ENCODE measurements at regions not wholly inside any gene's neighbourhood (a gene's known extent, or its start where the extent isn't known, plus 50 kb on each side); places are given as distances from the start of the nearest gene placed in this dataset.
"Not testable (repeated sequence)": the region's sequence is repeated elsewhere in the genome, so short reads cannot be mapped to it uniquely, and the experiment has no call there.

- H3K9me3 Mint-ChIP-seq (ENCODE audit: unreplicated experiment) = no peaks in the 10 kb centered on the region
- no peaks in the 10 kb centered on the region for H3K36me3 Mint-ChIP-seq (ENCODE audit: low read depth, unreplicated experiment)
- H3K27me3 Mint-ChIP-seq (ENCODE audit: unreplicated experiment) = peaks cover 2% of the 10 kb centered on the region
- H3K4me1 Mint-ChIP-seq (ENCODE audit: unreplicated experiment) = peaks cover 11% of the 10 kb centered on the region
- H3K4me3 Mint-ChIP-seq (ENCODE audit: unreplicated experiment) = no peak overlapping the region
- no peak for TF ChIP-seq CTCF (IDR thresholded peaks at IDR 0.05; ENCODE audit: unreplicated experiment)
- no peak overlapping the region for H3K27ac Mint-ChIP-seq (ENCODE audit: unreplicated experiment)
- no peak for DNase-seq (ENCODE audit: low spot score)
Observed at GRCh38 chr10:29375888-29376287, 87.0 kb downstream of the LYZL1 start.

- DNase-seq (ENCODE audit: low spot score) = no peak
- no peaks in the 10 kb centered on the region for H3K36me3 Mint-ChIP-seq (ENCODE audit: low read depth, unreplicated experiment)
- H3K27ac Mint-ChIP-seq (ENCODE audit: unreplicated experiment) = no peak overlapping the region
- H3K4me3 Mint-ChIP-seq (ENCODE audit: unreplicated experiment) = no peak overlapping the region
- no peaks in the 10 kb centered on the region for H3K9me3 Mint-ChIP-seq (ENCODE audit: unreplicated experiment)
- H3K4me1 Mint-ChIP-seq (ENCODE audit: unreplicated experiment) = no peaks in the 10 kb centered on the region
- TF ChIP-seq CTCF (IDR thresholded peaks at IDR 0.05; ENCODE audit: unreplicated experiment) = no peak
- H3K27me3 Mint-ChIP-seq (ENCODE audit: unreplicated experiment) = peaks cover 5% of the 10 kb centered on the region
Observed at GRCh38 chr10:29377333-29377961, 88.6 kb downstream of the LYZL1 start.

GRCh38 chr10:29378106-29378505 is 89.2 kb downstream of the LYZL1 start:
- peaks cover 3% of the 10 kb centered on the region for H3K4me1 Mint-ChIP-seq (ENCODE audit: unreplicated experiment)

GRCh38 chr10:29379208-29379607 is 90.3 kb downstream of the LYZL1 start:
- DNase-seq (ENCODE audit: low spot score) = no peak
- Mint-ChIP-seq H3K4me3 (ENCODE audit: unreplicated experiment) (no peak overlapping the region), H3K4me1 (ENCODE audit: unreplicated experiment) (peaks cover 11% of the 10 kb centered on the region), H3K36me3 (ENCODE audit: low read depth, unreplicated experiment) (no peaks in the 10 kb centered on the region), H3K27me3 (ENCODE audit: unreplicated experiment) (peaks cover 5% of the 10 kb centered on the region), H3K27ac (ENCODE audit: unreplicated experiment) (no peak overlapping the region), H3K9me3 (ENCODE audit: unreplicated experiment) (no peaks in the 10 kb centered on the region)
- no peak for TF ChIP-seq CTCF (IDR thresholded peaks at IDR 0.05; ENCODE audit: unreplicated experiment)

More at GRCh38 chr10:29378106-29378505, 89.2 kb downstream of the LYZL1 start:
- no peaks in the 10 kb centered on the region for H3K9me3 Mint-ChIP-seq (ENCODE audit: unreplicated experiment)
- H3K27ac Mint-ChIP-seq (ENCODE audit: unreplicated experiment) = no peak overlapping the region
- H3K36me3 Mint-ChIP-seq (ENCODE audit: low read depth, unreplicated experiment) = no peaks in the 10 kb centered on the region
- no peak overlapping the region for H3K4me3 Mint-ChIP-seq (ENCODE audit: unreplicated experiment)
- no peak for TF ChIP-seq CTCF (IDR thresholded peaks at IDR 0.05; ENCODE audit: unreplicated experiment)
- DNase-seq (ENCODE audit: low spot score) = no peak
- peaks cover 5% of the 10 kb centered on the region for H3K27me3 Mint-ChIP-seq (ENCODE audit: unreplicated experiment)

- H3K36me3 Mint-ChIP-seq (ENCODE audit: low read depth, unreplicated experiment); DNase-seq (ENCODE audit: low spot score); H3K4me3 Mint-ChIP-seq (ENCODE audit: unreplicated experiment); H3K27ac Mint-ChIP-seq (ENCODE audit: unreplicated experiment); H3K9me3 Mint-ChIP-seq (ENCODE audit: unreplicated experiment); H3K27me3 Mint-ChIP-seq (ENCODE audit: unreplicated experiment): not testable (repeated sequence)
- H3K4me1 Mint-ChIP-seq (ENCODE audit: unreplicated experiment) = peaks cover 12% of the 10 kb centered on the region
Observed at GRCh38 chr10:29379777-29380598, 91.1 kb downstream of the LYZL1 start.

GRCh38 chr10:29380599-29381511 is 92.0 kb downstream of the LYZL1 start:
- H3K36me3 Mint-ChIP-seq (ENCODE audit: low read depth, unreplicated experiment); DNase-seq (ENCODE audit: low spot score); H3K9me3 Mint-ChIP-seq (ENCODE audit: unreplicated experiment); H3K27ac Mint-ChIP-seq (ENCODE audit: unreplicated experiment); H3K27me3 Mint-ChIP-seq (ENCODE audit: unreplicated experiment); H3K4me3 Mint-ChIP-seq (ENCODE audit: unreplicated experiment): not testable (repeated sequence)
- peaks cover 13% of the 10 kb centered on the region for H3K4me1 Mint-ChIP-seq (ENCODE audit: unreplicated experiment)
